Endodermal cell (in vitro differentiated cells): ENCODE measurements at regions not wholly inside any gene's neighbourhood (a gene's known extent, or its start where the extent isn't known, plus 50 kb on each side); places are given as distances from the start of the nearest gene placed in this dataset.

Experiments used
- DNase-seq: peaks from one replicate; pipeline ENCODE4 v3.0.0-alpha.2; 2017
- H3K27ac ChIP-seq: 2 replicates; pipeline ENCODE4 v1.5.1; 2013; ENCODE audit warnings: mild to moderate bottlenecking, low read depth, low read length, moderate library complexity
- H3K27me3 ChIP-seq: 2 replicates; pipeline ENCODE4 v1.6.1; 2013; ENCODE audit warnings: mild to moderate bottlenecking, low read length, moderate library complexity; ENCODE audit not compliant: insufficient read depth, control insufficient read depth, poor library complexity, severe bottlenecking
- H3K36me3 ChIP-seq: 2 replicates; pipeline ENCODE4 v1.7.0; 2013; ENCODE audit warnings: mild to moderate bottlenecking, low read length, moderate library complexity; ENCODE audit not compliant: control insufficient read depth, insufficient read depth
- H3K4me1 ChIP-seq: one replicate; pipeline ENCODE4 v1.7.0; 2013; ENCODE audit warnings: low read length; ENCODE audit not compliant: control insufficient read depth, insufficient read depth
- H3K4me3 ChIP-seq: 2 replicates; pipeline ENCODE4 v1.5.1; 2013; ENCODE audit warnings: mild to moderate bottlenecking, low read length, moderate library complexity
- H3K9ac ChIP-seq: 2 replicates; pipeline ENCODE4 v1.6.1; 2013; ENCODE audit warnings: mild to moderate bottlenecking, low read length, moderate library complexity; ENCODE audit not compliant: poor library complexity, severe bottlenecking; ENCODE audit errors: extremely low read depth
- H3K9me3 ChIP-seq: 2 replicates; pipeline ENCODE4 v1.6.1; 2013; ENCODE audit warnings: mild to moderate bottlenecking, low read length, moderate library complexity; ENCODE audit not compliant: control insufficient read depth
- H3K27ac Mint-ChIP-seq: 2 replicates; pipeline ENCODE4 v1.8.0; 2020; ENCODE audit warnings: mixed read lengths
- H3K27me3 Mint-ChIP-seq: 2 replicates; pipeline ENCODE4 v1.8.0; 2021; ENCODE audit warnings: mild to moderate bottlenecking, mixed read lengths; ENCODE audit not compliant: insufficient read depth
- H3K36me3 Mint-ChIP-seq: 2 replicates; pipeline ENCODE4 v1.8.0; 2020; ENCODE audit warnings: low read depth, mixed read lengths
- H3K4me1 Mint-ChIP-seq: 2 replicates; pipeline ENCODE4 v1.8.0; 2020; ENCODE audit warnings: mixed read lengths
- H3K4me3 Mint-ChIP-seq: 2 replicates; pipeline ENCODE4 v1.8.0; 2020; ENCODE audit warnings: mild to moderate bottlenecking, moderate library complexity, mixed read lengths
- H3K9me3 Mint-ChIP-seq: 2 replicates; pipeline ENCODE4 v1.8.0; 2020; ENCODE audit warnings: mild to moderate bottlenecking, mixed read lengths
- WGBS, 2 experiments: methylation state at CpG; one replicate each; pipeline versions ENCODE4 v1.1.5 to v1.1.7; 2013; ENCODE audit warnings: missing lambda C conversion rate in 2 of 2, mixed read lengths in 1 of 2; ENCODE audit not compliant: insufficient coverage in 1 of 2, insufficient read length in 1 of 2; 5-methylcytosine and 5-hydroxymethylcytosine counted together
- TF ChIP-seq, protein P1 (sequence below): fragments of 200-600 bp; sonication (generic); conservative IDR thresholded peaks from 2 replicates; pipeline ENCODE4 v1.5.0; 2021; ENCODE audit warnings: antibody characterized with exemption, mild to moderate bottlenecking

- Histone ChIP-seq H3K9me3 (peaks cover 45% of the 10 kb centered on the region), H3K4me3 (no peak overlapping the region), H3K4me1 (peaks cover 2% of the 10 kb centered on the region), H3K27me3 (no peaks in the 10 kb centered on the region), H3K36me3 (no peaks in the 10 kb centered on the region), H3K9ac (no peak overlapping the region), H3K27ac (no peak overlapping the region)
- TF ChIP-seq, protein P1, sequence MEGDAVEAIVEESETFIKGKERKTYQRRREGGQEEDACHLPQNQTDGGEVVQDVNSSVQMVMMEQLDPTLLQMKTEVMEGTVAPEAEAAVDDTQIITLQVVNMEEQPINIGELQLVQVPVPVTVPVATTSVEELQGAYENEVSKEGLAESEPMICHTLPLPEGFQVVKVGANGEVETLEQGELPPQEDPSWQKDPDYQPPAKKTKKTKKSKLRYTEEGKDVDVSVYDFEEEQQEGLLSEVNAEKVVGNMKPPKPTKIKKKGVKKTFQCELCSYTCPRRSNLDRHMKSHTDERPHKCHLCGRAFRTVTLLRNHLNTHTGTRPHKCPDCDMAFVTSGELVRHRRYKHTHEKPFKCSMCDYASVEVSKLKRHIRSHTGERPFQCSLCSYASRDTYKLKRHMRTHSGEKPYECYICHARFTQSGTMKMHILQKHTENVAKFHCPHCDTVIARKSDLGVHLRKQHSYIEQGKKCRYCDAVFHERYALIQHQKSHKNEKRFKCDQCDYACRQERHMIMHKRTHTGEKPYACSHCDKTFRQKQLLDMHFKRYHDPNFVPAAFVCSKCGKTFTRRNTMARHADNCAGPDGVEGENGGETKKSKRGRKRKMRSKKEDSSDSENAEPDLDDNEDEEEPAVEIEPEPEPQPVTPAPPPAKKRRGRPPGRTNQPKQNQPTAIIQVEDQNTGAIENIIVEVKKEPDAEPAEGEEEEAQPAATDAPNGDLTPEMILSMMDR = no peak
- Mint-ChIP-seq H3K4me1 (peaks cover 18% of the 10 kb centered on the region), H3K36me3 (peaks cover 10% of the 10 kb centered on the region), H3K27me3 (no peaks in the 10 kb centered on the region), H3K4me3 (no peak overlapping the region), H3K27ac (no peak overlapping the region), H3K9me3 (peaks cover 58% of the 10 kb centered on the region)
- no peak for DNase-seq
These were observed 226.0 kb downstream of the KATNAL1 start for GRCh38 chr13:30081331-30081730.

DNA sequence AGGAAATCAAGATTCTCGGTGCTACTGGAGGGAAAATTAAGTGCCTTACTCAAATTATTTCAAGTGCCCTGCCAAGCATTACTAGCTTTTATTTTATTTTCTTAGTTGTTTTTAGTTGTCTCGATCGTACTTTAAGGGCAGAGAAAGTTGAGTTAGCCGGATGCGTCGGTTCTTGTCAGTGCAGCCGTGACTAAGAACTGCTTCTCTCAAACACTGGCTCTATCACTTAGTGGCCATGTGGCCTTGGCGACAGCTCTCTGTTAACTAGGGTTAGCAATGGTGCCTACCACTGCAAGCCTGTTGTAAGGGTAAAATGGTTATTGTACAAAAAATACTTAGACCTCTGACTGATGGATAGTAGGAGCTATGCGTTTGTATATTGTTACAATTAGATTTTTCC lies 227.8 kb downstream of the KATNAL1 start:
- peaks cover 7% of the 10 kb centered on the region for H3K36me3 Mint-ChIP-seq
- Histone ChIP-seq H3K27me3 (no peaks in the 10 kb centered on the region), H3K27ac (no peak overlapping the region), H3K4me3 (no peak overlapping the region), H3K36me3 (no peaks in the 10 kb centered on the region), H3K4me1 (peaks cover 2% of the 10 kb centered on the region), H3K9me3 (peaks cover 41% of the 10 kb centered on the region), H3K9ac (no peak overlapping the region)
- TF ChIP-seq, protein P1 = no peak
- DNase-seq = no peak
- H3K4me3 Mint-ChIP-seq = no peak overlapping the region
- 84 to 91% methylated on average over 8 of the region's 9 CpGs for WGBS, 2 experiments
- H3K27me3 Mint-ChIP-seq = no peaks in the 10 kb centered on the region
- peaks cover 18% of the 10 kb centered on the region for H3K4me1 Mint-ChIP-seq
- no peak overlapping the region for H3K27ac Mint-ChIP-seq
- H3K9me3 Mint-ChIP-seq = peaks cover 50% of the 10 kb centered on the region

GRCh38 chr13:30078059-30078458 lies 227.6 kb upstream of the UBL3 start:
- H3K36me3 Mint-ChIP-seq = peaks cover 2% of the 10 kb centered on the region
- peaks cover 37% of the 10 kb centered on the region for H3K9me3 Mint-ChIP-seq
- H3K9me3 ChIP-seq = peaks cover 35% of the 10 kb centered on the region
- H3K4me1 ChIP-seq = peaks cover 2% of the 10 kb centered on the region
- no peak overlapping the region for H3K9ac ChIP-seq
- H3K4me1 Mint-ChIP-seq = peaks cover 18% of the 10 kb centered on the region
- H3K27me3 ChIP-seq = no peaks in the 10 kb centered on the region
- H3K4me3 Mint-ChIP-seq = no peak overlapping the region
- no peaks in the 10 kb centered on the region for H3K27me3 Mint-ChIP-seq
- no peak for DNase-seq
- no peak overlapping the region for H3K4me3 ChIP-seq
- TF ChIP-seq, protein P1 = no peak
- peak overlapping the region; percentile 56 for H3K27ac Mint-ChIP-seq
- H3K27ac ChIP-seq = no peak overlapping the region
- H3K36me3 ChIP-seq = no peaks in the 10 kb centered on the region
- WGBS, 2 experiments = 91 to 94% methylated on average over 4 to 10 of the region's 10 CpGs
